PFSK-1 (cell line): ENCODE measurements at regions not wholly inside any gene's neighbourhood (a gene's known extent, or its start where the extent isn't known, plus 50 kb on each side); places are given as distances from the start of the nearest gene placed in this dataset.

Experiments
- FOXP2 ChIP-seq: optimal IDR thresholded peaks from 2 replicates; pipeline ENCODE3; 2011; ENCODE audit warnings: borderline replicate concordance, control low read depth, inconsistent platforms; ENCODE audit not compliant: insufficient read depth; ENCODE audit errors: extremely low read length, extremely low read depth
- POLR2AphosphoS5 ChIP-seq: IDR thresholded peaks from 2 replicates; pipeline ENCODE4 v1.6.1; 2012; ENCODE audit warnings: low read depth, mild to moderate bottlenecking, control low read depth, low read length, moderate library complexity
- SIN3A ChIP-seq: IDR thresholded peaks from 2 replicates; pipeline ENCODE4 v1.6.1; 2012; ENCODE audit warnings: mild to moderate bottlenecking, low read length, moderate library complexity, borderline replicate concordance; ENCODE audit not compliant: insufficient read depth
- TAF1 ChIP-seq: IDR thresholded peaks from 2 replicates; pipeline ENCODE4 v1.6.1; 2012; ENCODE audit warnings: low read length, control low read depth, borderline replicate concordance; ENCODE audit not compliant: insufficient read depth
- TF ChIP-seq, protein P1 (sequence below), 2 experiments: IDR thresholded peaks; 2 replicates each; pipeline versions ENCODE4 v1.6.1 to v1.8.0; 2011 to 2012; ENCODE audit warnings: low read depth in 2 of 2, low read length in 2 of 2, control low read depth in 1 of 2, inconsistent platforms in 1 of 2, mild to moderate bottlenecking in 1 of 2, moderate library complexity in 1 of 2; ENCODE audit not compliant: insufficient read depth in 1 of 2

GRCh38 chr4:176569301-176569700 lies 223.4 kb downstream of the VEGFC start:
- TF ChIP-seq SIN3A, result no peak
- TF ChIP-seq TAF1, result no peak
- no peak for TF ChIP-seq POLR2AphosphoS5
- TF ChIP-seq, protein P1, sequence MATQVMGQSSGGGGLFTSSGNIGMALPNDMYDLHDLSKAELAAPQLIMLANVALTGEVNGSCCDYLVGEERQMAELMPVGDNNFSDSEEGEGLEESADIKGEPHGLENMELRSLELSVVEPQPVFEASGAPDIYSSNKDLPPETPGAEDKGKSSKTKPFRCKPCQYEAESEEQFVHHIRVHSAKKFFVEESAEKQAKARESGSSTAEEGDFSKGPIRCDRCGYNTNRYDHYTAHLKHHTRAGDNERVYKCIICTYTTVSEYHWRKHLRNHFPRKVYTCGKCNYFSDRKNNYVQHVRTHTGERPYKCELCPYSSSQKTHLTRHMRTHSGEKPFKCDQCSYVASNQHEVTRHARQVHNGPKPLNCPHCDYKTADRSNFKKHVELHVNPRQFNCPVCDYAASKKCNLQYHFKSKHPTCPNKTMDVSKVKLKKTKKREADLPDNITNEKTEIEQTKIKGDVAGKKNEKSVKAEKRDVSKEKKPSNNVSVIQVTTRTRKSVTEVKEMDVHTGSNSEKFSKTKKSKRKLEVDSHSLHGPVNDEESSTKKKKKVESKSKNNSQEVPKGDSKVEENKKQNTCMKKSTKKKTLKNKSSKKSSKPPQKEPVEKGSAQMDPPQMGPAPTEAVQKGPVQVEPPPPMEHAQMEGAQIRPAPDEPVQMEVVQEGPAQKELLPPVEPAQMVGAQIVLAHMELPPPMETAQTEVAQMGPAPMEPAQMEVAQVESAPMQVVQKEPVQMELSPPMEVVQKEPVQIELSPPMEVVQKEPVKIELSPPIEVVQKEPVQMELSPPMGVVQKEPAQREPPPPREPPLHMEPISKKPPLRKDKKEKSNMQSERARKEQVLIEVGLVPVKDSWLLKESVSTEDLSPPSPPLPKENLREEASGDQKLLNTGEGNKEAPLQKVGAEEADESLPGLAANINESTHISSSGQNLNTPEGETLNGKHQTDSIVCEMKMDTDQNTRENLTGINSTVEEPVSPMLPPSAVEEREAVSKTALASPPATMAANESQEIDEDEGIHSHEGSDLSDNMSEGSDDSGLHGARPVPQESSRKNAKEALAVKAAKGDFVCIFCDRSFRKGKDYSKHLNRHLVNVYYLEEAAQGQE (IDR thresholded peaks at IDR 0.05; ENCODE audit: insufficient read depth in 1 of 2, low read depth in 2 of 2, low read length in 2 of 2), result no peak
- no peak for TF ChIP-seq FOXP2
